ENCODE measurements at regions not wholly inside any gene's neighbourhood (a gene's known extent, or its start where the extent isn't known, plus 50 kb on each side); places are given as distances from the start of the nearest gene placed in this dataset.

DNA sequence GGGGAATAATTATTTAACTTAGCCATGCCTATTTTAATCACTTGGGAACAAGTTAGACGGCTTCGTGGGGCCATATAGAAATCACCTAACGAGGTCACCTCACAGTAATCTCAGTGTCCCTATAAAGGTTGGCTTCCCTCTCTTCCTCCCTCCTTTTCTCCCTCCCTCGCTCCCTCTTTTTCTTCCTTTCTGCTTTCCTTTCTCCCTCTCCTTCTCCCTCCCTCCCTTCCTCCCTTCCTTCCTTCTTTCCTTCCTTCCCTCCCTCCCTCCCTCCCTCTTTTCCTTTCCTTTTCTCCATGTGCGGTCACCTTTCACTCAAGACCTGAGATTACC is 206.1 kb upstream of the DPH6 start:
- DNase-seq (ENCODE audit: low spot score): no peak
- intact Hi-C loops (cut with DNase I): loop anchor here (5.0 to 10.0 kb wide), 2 partner anchors 163 to 230 kb away; no protein-coding TSS in a partner anchor

DNA sequence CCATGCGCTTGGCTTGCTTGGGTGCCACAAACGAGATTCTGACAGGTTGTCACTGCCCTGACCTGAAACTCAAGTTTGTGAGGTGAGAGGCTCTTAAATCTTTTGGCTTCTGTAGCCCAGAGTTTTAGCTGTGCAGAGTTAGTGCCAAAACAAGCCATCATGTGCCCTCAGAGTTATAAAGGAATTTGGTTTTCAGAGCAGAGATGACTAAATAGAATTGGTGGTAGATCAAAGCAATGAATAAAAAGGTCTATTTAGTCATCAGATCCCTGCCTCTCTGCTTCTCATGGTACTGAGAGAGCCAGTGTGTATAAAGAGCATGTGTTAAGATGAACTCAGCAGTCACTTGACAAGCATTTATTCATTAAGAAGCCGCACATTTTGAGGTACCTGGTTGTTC is 207.5 kb upstream of the DPH6 start:
- DNase-seq (ENCODE audit: low spot score): no peak
- intact Hi-C loops (cut with DNase I): loop anchor here (5.0 to 10.0 kb wide), 2 partner anchors 161 to 231 kb away; no protein-coding TSS in a partner anchor

DNA sequence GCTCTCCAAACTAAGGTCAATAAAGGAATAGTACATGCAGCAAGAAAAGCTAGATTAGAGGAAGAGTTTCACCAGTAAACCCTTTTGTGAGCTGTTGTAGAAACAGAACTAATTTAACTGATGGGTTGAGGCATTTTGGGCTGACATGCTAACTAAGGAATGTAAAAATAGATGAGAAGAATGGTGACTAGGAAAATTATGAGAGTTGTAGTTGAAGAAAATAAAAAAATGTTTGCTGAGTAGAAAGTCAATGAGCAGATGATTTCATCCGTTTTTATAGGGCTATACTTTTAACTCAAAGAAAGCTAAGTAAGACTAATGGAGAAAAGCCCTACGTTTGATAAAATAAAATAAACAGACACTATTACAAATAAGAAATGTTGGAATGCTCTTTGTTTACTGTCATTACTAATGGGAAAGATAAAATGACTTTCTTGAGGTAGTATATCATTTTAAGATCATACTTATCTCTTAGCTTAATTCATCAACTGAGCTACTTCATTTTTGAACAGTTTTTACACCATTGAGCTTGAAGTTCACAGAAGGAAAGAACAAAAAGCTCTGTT is 209.4 kb upstream of the DPH6 start:
- intact Hi-C loops (cut with DNase I): loop anchor here (10.0 kb wide), 1 partner anchor 159 kb away; no protein-coding TSS in a partner anchor
- no peak for DNase-seq (ENCODE audit: low spot score)

DNA sequence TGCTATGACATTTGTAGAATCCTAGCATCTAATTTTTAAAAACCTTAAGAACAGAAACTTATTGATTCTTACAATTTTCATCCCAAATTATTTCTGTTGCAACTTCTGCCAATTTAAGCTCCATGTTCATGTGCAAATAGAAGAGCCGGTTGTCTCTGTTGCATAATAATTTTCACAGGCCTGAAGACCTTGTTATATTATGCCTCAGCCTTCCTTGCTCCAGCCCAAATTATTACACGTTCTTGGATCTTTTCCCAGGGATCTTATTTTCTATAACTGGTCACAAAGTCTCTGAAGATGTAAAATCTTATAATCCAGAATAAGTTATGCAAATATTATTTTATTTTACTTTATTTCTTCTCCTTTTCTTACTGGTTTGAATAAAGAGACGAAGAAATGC is 210.7 kb upstream of the DPH6 start:
- intact Hi-C loops (cut with DNase I): loop anchor here (10.0 kb wide), 1 partner anchor 158 kb away; no protein-coding TSS in a partner anchor
- DNase-seq (ENCODE audit: low spot score): no peak

DNA sequence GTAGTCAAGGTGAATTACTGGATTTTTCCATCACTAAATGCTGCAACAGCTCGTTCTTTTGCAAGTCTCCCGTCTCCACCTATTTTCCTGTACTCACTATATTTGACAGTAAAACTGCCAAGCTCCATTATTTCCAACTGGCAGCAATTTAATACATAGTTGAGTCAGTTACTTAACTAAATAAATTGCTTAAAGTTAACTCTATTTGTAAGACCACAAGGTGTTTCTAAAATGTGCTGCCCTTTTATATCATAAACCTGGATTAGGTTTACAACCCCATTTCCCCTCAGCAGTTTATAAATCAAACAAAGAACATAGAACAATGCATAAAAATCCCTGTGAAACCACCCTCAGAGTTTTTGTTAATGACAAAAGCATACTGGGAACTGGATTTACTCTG is 211.4 kb upstream of the DPH6 start:
- intact Hi-C loops (cut with DNase I): loop anchor here (10.0 kb wide), 1 partner anchor 157 kb away; no protein-coding TSS in a partner anchor

DNA sequence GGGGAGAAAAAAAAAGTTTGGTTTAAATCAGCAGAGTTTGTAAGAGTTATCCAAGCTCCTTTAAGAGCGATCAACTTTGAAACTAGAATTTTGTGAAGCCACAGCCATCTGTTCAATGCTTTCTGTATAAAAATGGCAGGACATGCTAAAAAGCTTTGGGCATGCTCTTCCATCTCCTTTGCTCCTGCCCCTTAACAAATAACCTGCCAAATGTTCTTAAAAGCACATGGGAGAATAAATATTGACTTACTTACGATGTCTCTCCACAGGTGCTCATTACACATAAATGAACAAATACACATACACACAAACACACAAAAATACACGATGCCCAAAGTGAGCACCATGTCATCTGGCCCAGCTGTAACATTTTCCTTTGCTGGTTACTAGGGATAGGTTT is 211.8 kb upstream of the DPH6 start:
- intact Hi-C loops (cut with DNase I): loop anchor here (10.0 kb wide), 1 partner anchor 157 kb away; no protein-coding TSS in a partner anchor
- DNase-seq (ENCODE audit: low spot score): no peak

More for the DNA sequence above, 211.4 kb upstream of the DPH6 start:
- DNase-seq (ENCODE audit: low spot score): no peak

DNA sequence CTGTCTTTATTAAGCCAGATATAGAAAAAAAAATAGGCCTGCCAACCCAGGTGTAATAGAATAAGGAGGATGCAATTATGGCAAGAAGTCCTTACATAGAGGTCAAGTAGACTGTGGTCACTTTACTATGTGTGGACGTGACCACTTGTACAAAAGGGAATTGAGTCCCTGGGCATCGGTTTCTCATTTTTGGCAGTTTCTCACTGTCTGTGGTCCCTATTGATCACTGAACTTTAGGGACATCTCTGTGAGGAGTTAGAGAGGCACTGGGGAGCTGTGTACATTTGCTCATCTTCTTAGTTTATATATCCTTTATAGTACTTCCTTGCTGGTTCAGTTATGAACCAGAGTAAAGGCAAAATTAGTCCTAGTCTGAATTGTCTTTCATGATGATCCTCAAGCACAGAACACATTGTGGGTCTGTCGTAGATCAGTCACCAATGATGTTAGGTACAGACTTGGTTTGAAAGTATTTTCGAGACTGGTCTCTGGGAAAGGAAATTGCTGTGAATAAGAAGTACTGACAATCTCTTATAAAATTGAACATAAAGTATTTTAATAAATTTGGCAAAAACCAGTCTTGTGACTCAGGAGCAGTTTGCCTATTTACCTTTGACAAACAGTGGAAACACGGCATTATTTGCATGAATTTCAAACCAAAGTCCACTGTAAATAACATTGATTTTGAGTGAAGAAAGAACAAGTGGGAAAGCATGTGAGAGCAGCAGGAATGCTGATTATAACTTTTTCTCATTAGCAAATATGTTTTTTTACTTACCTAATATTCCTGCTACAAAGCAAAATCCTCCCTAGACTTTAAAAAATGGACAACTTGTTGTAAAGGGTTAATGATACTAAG is 218.9 kb upstream of the DPH6 start:
- no peak for DNase-seq (ENCODE audit: low spot score)
- intact Hi-C loops (cut with DNase I): no loop called here

DNA sequence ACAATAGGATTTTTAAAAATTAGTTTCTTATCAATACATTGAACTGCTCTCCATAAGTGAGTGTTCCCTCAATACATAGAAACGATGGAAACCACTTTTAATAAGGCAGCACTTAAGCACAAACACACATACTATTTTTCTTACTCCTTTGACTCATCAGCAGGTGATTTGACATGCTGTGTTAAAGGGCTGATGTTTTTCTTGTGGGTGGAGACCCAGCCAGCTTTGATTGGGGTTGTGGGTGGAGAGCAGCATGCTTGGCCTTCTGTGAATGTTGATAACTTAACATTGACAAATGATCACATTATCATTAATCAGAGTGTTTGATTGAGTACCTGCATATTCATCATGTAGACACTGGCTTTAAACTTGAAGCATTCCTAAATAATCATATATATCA is 223.0 kb upstream of the DPH6 start:
- intact Hi-C loops (cut with DNase I): no loop called here

DNA sequence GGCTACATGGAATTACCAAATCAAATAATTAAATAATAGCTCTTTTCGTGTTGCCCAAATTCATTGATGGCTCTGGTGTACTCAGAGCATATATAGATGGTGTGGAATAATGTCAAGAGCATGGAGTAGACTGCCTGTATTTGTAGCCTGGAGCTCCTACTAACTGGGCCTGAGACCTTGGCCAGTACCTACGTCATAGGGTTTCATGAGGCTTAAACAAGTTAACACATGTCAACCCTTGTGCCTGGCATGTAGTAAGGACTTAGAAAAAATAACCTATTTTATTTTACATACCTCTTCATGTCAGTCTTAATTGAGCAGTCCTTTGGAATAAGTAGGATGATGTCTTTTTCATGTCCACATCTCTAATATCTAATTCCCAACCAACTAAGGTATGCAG is 223.7 kb upstream of the DPH6 start:
- intact Hi-C loops (cut with DNase I): no loop called here
- DNase-seq (ENCODE audit: low spot score): no peak

More for the DNA sequence above, 223.0 kb upstream of the DPH6 start:
- DNase-seq (ENCODE audit: low spot score): no peak

DNA sequence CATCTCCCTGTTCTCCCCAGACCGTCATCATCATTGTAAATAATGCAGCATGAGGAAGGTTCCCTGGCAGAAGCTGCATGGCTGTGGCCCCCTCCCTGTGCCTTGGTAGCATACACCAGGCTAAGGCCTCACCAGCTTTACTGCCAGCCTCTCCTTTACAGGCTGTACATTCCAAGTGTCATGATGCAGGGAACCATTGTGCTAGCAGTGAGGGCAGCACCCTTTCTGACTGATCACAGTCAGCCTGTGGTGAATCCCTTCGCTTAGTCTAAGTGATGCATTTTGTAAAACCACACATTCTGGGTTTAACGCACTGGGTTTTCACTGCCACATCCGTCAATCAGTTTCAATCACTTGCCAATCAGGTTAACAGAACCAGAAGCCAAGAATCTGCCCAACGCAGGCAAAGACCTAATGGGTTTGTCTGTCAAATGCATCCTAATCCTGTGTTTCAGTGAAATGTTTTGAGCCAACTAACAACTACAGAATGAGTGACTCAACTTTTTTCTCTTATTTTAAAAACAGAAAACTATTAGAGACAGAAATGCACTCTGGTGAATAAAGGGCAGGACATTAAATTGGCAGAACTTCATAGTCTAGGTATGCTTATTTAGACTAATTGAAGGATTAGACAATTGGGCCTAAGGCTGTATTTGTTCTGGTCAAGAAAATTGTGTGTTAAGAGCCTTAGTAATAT is 225.9 kb upstream of the DPH6 start:
- no peak for DNase-seq (ENCODE audit: low spot score)
- intact Hi-C loops (cut with DNase I): no loop called here

DNA sequence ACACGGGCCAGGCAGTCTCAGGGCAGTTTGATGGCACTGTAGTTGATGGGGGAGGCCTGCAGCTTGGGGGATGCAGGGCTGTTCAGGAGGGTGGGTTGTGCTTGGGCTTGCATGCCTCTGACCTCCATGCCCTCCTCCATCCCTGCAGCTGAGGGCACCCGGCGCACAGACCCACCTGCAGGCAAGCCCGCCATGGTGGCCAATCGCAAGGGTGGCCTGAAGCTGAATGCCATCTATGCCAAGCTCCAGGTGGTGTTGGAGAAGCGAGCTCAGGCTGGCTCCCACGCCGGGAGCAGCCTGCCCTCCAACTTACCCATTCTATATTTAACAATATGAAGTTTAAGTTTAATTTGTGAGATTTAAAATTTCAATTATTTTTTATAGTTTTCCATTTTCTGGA is 228.7 kb upstream of the DPH6 start:
- DNase-seq (ENCODE audit: low spot score): no peak
- intact Hi-C loops (cut with DNase I): no loop called here

DNA sequence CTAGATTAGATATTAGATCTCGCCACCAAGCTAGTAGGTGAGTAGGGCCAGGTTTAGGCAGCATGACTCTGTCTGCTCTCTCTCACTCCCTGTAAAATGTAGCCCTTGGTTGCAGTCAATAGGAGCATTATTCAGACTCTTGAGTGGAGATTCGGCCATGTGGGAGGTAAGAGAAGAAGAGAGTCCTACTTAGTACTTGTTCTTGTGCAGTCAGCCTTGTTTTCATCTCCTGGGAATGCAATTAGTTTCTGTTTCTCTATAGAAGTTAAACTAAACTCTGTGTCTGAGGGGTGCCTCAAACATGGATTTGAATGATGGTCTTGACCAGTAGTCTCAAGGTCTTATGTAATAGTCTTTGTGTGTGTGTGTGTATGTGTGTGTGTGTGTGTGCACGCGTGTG is 229.5 kb upstream of the DPH6 start:
- no peak for DNase-seq (ENCODE audit: low spot score)
- intact Hi-C loops (cut with DNase I): no loop called here

DNA sequence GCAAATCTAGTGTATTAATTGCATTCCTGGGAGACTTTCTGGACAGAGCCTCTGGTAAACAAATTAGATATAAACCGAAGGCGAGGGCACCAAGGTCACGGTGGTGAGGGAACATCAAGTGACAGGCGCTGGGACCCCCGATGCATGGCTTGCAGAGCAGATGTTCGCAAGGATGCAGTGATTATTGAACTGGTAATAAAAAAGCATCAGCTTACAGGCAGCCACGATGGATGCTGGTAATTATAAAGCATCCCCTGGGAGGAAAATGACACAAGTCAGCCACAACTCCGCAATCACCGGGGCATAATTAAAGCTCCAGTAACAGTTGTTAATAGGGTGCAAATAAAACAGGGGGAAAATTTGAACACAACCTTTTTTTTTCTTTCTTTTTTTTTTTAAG is 231.1 kb upstream of the DPH6 start:
- intact Hi-C loops (cut with DNase I): no loop called here
- no peak for DNase-seq (ENCODE audit: low spot score)

DNA sequence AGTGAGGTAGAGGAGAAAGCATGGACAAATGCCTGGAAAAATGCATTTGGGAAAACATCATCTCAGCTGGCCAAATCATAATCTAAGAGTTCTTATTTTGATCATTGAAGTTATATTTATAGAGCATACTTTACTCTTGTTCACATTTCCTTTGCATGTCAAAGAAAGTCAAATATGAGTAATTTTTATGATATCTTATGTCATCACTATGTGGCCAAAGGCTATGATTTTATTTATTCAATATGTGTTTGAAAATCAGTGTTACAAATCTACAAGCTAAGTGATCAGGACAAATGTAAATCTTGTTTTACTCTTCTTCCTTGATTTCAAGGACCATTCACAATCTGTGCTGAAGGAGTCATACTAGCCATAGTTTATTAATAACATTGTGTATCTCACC is 237.2 kb upstream of the DPH6 start:
- DNase-seq (ENCODE audit: low spot score): no peak

DNA sequence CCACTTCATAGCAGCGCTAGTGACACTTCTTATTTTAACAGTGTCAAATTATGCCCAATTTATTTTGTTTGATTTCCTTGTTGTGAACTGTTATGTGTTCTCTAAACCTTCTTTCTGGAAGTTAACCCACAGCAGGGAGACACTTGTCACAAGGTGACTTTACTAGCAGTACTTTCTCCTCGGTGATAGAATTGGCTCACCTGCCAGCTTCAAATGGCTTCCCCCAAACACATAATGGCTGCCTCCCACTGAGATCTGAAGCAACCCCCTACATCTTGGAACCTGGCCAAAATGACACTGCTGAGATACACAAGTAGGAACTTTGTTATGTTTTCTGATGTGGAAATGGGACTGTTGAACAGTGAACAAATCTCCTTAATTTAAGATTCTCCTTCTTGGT is 238.8 kb upstream of the DPH6 start:
- no peak for DNase-seq (ENCODE audit: low spot score)
- intact Hi-C loops (cut with DNase I): loop anchor here (10.0 kb wide), 1 partner anchor 420 kb away; no protein-coding TSS in a partner anchor

More for the DNA sequence above, 237.2 kb upstream of the DPH6 start:
- intact Hi-C loops (cut with DNase I): loop anchor here (10.0 kb wide), 1 partner anchor 418 kb away; no protein-coding TSS in a partner anchor

DNA sequence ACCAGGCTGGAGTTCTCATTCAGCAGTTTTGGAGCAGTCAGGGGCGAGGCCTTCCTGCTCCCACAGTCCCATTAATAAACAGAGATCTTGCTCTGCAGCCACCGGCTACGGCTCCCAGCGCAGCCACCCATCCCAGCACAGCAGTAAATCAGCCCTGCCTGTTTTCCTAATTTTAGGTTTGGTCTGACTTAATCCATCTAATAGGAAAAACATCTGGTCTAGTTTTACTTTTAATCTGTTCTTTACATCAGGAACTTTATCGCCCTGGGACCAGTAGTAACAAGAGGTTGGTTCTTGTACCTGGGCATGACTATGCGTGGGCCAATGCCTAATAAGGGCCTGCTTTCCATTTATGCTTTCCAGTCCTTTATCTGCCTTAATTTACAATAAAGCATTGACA is 264.0 kb upstream of the DPH6 start:
- DNase-seq (ENCODE audit: low spot score): no peak
- intact Hi-C loops (cut with DNase I): no loop called here

DNA sequence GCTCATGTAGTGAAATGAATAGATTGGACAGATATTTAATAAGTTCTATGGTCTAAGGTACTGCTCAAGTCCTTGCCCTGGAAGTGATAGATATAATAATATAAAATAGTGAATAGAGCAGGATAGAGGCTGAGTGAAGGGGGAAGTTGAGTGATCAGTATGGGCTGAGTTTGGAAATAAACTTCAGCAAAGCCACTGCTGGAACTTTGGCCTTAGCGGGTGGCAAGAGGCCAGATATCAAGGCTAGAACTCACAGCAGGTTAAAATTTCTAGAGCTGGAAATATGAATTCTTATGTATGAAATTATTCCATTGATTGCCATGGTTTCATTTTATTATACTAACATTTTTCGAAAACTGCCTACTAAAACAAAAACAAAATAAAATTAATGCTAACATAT is 267.6 kb upstream of the DPH6 start:
- no peak for DNase-seq (ENCODE audit: low spot score)
- intact Hi-C loops (cut with DNase I): no loop called here

DNA sequence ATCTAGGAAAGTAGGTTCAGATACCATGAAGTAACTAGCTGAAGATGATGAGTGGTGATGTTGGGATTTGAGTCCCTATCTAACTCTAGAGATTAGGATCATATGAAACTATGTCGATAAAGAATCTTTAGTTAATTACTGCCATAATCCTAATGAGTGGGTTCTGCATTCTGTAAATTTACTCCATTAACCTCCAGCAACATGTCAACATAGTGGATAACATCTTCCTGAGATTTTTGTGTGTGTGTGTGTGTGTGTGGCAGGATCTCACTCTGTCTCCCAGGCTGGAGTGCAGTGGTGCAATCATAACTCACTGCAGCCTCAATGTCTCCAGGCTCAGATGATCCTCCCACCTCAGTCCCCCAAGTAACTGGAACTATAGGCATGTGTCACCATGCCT is 272.9 kb upstream of the DPH6 start:
- intact Hi-C loops (cut with DNase I): no loop called here

DNA sequence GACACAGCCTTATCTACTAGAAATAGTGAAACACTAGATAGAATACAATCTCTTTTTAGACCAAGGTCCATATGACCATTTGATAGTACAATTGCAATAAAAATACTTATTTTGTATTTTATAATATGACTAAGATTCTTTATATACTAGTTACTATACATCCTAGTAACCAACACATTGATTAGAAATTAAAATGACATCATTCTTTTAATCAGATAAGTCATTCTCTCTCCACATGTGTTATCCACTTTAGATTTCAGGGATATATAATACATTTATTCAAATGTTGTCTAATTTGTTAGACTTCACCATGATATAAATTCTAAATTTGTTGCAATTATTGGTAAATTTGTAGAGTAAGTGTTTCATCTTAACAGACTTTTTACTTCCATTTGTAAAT is 276.2 kb upstream of the DPH6 start:
- intact Hi-C loops (cut with DNase I): no loop called here
- DNase-seq (ENCODE audit: low spot score): no peak

More for the DNA sequence above, 272.9 kb upstream of the DPH6 start:
- DNase-seq (ENCODE audit: low spot score): no peak

DNA sequence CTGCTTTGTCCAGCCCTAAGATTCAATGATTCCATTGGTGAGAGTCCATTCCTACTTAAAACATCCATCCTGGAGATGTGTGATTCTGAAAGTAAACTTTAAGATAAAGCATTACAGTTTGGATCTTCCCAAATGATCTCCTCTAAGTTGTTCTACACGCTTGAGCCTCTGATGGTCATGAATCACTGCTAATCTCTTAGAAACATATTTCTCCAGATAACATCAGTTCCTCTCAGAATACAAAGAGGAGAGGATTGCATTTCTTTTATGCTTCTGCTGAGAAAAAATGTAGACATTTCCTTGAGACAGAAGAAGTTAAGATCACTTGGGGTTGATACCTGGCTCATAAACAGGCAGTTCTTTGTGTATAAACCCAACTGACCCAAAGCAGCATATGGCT is 281.2 kb upstream of the DPH6 start:
- DNase-seq (ENCODE audit: low spot score): no peak
- intact Hi-C loops (cut with DNase I): no loop called here
